Mammary epithelial cell (primary cell): ENCODE measurements at regions not wholly inside any gene's neighbourhood (a gene's known extent, or its start where the extent isn't known, plus 50 kb on each side); places are given as distances from the start of the nearest gene placed in this dataset.

ENCODE experiments used
- CTCF ChIP-seq, 2 donors: IDR thresholded peaks in 1 of 2; conservative IDR thresholded peaks in 1 of 2; 2 replicates each; pipeline ENCODE4 v1.5.1; 2011 to 2012; ENCODE audit warnings: inconsistent platforms in 2 of 2, low read length in 2 of 2, mild to moderate bottlenecking in 2 of 2, control low read depth in 1 of 2, low read depth in 1 of 2; ENCODE audit not compliant: insufficient read depth in 1 of 2; ENCODE audit errors: extremely low read depth in 1 of 2
- EZH2 ChIP-seq: IDR thresholded peaks from 2 replicates; pipeline ENCODE4 v1.6.1; 2012; ENCODE audit warnings: low read length, inconsistent platforms, borderline replicate concordance

- TF ChIP-seq CTCF (conservative IDR thresholded peaks at IDR 0.05 in 1 of 2, IDR thresholded peaks at IDR 0.05 in 1 of 2; ENCODE audit: extremely low read depth in 1 of 2, insufficient read depth in 1 of 2, low read depth in 1 of 2, low read length in 2 of 2) (no peak), EZH2 (no peak)
These were observed 254.7 kb downstream of the STK31 start for GRCh38 chr7:23964715-23965114.
